HepG2 (cell line): ENCODE measurements at regions not wholly inside any gene's neighbourhood (a gene's known extent, or its start where the extent isn't known, plus 50 kb on each side); places are given as distances from the start of the nearest gene placed in this dataset.

Experiments used
- ATAC-seq: fragments of 200-7000 bp; cut with Tn5 transposase; 3 replicates; pipeline ENCODE4 v1.9.1; 2020; ENCODE audit warnings: mild to moderate bottlenecking, moderate library complexity
- BruUV-seq: library from RNA; stranded (reverse); fragments of 400-500 nt; replicated peaks from 2 replicates; lab custom pipeline; 2021; lab: Mats Ljungman, UMichigan
- CTCF ChIA-PET: fragments of 300-600 bp; formaldehyde crosslinking; extraction: SDS; loops from one replicate; lab custom pipeline; 2021; ENCODE audit warnings: low total read pairs, inconsistent platforms, low intra/inter-chr PET ratio; lab: Yijun Ruan, JAX
- POLR2A ChIA-PET: fragments of 350-600 bp; sonication (Branson Sonifier 250); formaldehyde crosslinking; loops from one replicate; lab custom pipeline; 2020; ENCODE audit warnings: antibody characterized with exemption, inconsistent platforms; lab: Yijun Ruan, JAX
- DNase-seq: peaks from one replicate; pipeline ENCODE4 v3.0.0-alpha.2; 2015; ENCODE audit warnings: low spot score
- FAIRE-seq: peaks from 3 replicates; lab custom pipeline; 2011; peaks lifted over from hg19 to GRCh38; lab: Jason Lieb, UNC
- H2AFZ ChIP-seq: one replicate; pipeline ENCODE4 v1.6.1; 2011; ENCODE audit warnings: low read length, inconsistent platforms
- H3K27ac ChIP-seq: fragments of 300-600 bp; 3 replicates; pipeline ENCODE4 v1.8.0; 2011; ENCODE audit warnings: mixed run types, mild to moderate bottlenecking, mixed read lengths, low read length, inconsistent platforms; ENCODE audit not compliant: insufficient read depth; ENCODE audit errors: extremely low read length
- H3K27me3 ChIP-seq, 2 experiments: fragments of 200-600 bp in 1 of 2; 2 replicates in 1 of 2; 3 replicates in 1 of 2; pipeline versions ENCODE4 v1.6.0 to v1.8.0; 2011; ENCODE audit warnings: low read length in 2 of 2, mild to moderate bottlenecking in 2 of 2, moderate library complexity in 2 of 2, inconsistent platforms in 1 of 2; ENCODE audit not compliant: insufficient read depth in 2 of 2, control insufficient read depth in 1 of 2
- H3K36me3 ChIP-seq, 2 experiments: fragments of 200-600 bp in 1 of 2; replicated peaks in 1 of 2; 2 replicates in 1 of 2; 3 replicates in 1 of 2; pipeline versions ENCODE4 v1.5.1 to v1.8.0; 2011; ENCODE audit warnings: low read length in 2 of 2, inconsistent platforms in 1 of 2; ENCODE audit not compliant: insufficient read depth in 2 of 2, control insufficient read depth in 1 of 2
- H3K4me1 ChIP-seq: 2 replicates; pipeline ENCODE4 v1.5.1; 2012; ENCODE audit warnings: low read length, inconsistent platforms; ENCODE audit not compliant: insufficient read depth
- H3K4me2 ChIP-seq: 2 replicates; pipeline ENCODE4 v1.6.0; 2011; ENCODE audit warnings: low read depth, low read length, inconsistent platforms
- H3K4me3 ChIP-seq, 3 experiments: fragments of 200-600 bp in 1 of 3; sonication (generic), shearing (Covaris generic) in 1 of 3; replicated peaks in 1 of 3; 2 replicates each; pipeline ENCODE4 v1.5.1; 2011 to 2016; ENCODE audit warnings: low read length in 3 of 3, inconsistent platforms in 2 of 3, low read depth in 2 of 3, mild to moderate bottlenecking in 2 of 3, control low read depth in 1 of 3, mixed read lengths in 1 of 3; ENCODE audit not compliant: insufficient read depth in 1 of 3
- H3K79me2 ChIP-seq: one replicate; pipeline ENCODE4 v1.6.1; 2011; ENCODE audit warnings: low read length, inconsistent platforms; ENCODE audit not compliant: insufficient read depth
- H3K9ac ChIP-seq: 2 replicates; pipeline ENCODE4 v1.6.0; 2011; ENCODE audit warnings: mild to moderate bottlenecking, low read depth, low read length, inconsistent platforms; ENCODE audit not compliant: insufficient read depth
- H3K9me3 ChIP-seq: 2 replicates; pipeline ENCODE4 v1.5.1; 2012; ENCODE audit warnings: mild to moderate bottlenecking, low read length
- H4K20me1 ChIP-seq: 2 replicates; pipeline ENCODE4 v1.6.0; 2011; ENCODE audit warnings: inconsistent platforms, mild to moderate bottlenecking, low read length, moderate library complexity; ENCODE audit not compliant: insufficient read depth
- FOXM1 ChIP-seq: sonication (generic); formaldehyde crosslinking; IDR thresholded peaks from 2 replicates; pipeline ENCODE4 v1.5.0; 2020; ENCODE audit warnings: missing genetic modification reagents
- GPBP1L1 ChIP-seq: sonication (generic); formaldehyde crosslinking; IDR thresholded peaks from 2 replicates; pipeline ENCODE4 v1.5.0; 2020; ENCODE audit warnings: mild to moderate bottlenecking, missing genetic modification reagents
- MNT ChIP-seq: fragments of 450-650 bp; IDR thresholded peaks from 2 replicates; pipeline ENCODE4 v1.6.1; 2016
- NR0B2 ChIP-seq: sonication (generic); formaldehyde crosslinking; IDR thresholded peaks from 2 replicates; pipeline ENCODE4 v1.4.0; 2020; ENCODE audit warnings: mild to moderate bottlenecking, missing genetic modification reagents
- PITX1 ChIP-seq: sonication (generic); formaldehyde crosslinking; IDR thresholded peaks from 2 replicates; pipeline ENCODE4 v1.5.1; 2020; ENCODE audit warnings: mild to moderate bottlenecking, missing genetic modification reagents
- SATB2 ChIP-seq: sonication (generic); formaldehyde crosslinking; IDR thresholded peaks from 2 replicates; pipeline ENCODE4 v1.5.0; 2020; ENCODE audit warnings: missing genetic modification reagents
- SMARCC2 ChIP-seq: fragments of 450-650 bp; IDR thresholded peaks from 2 replicates; pipeline ENCODE4 v1.6.1; 2017; ENCODE audit warnings: antibody characterized with exemption, mild to moderate bottlenecking
- SOX6 ChIP-seq, 2 experiments: fragments of 450-650 bp in 1 of 2; sonication (generic) in 1 of 2; formaldehyde crosslinking in 1 of 2; IDR thresholded peaks; 2 replicates each; pipeline versions ENCODE4 v1.4.0 to v1.6.1; 2017 to 2020; ENCODE audit warnings: antibody characterized with exemption in 1 of 2, mild to moderate bottlenecking in 1 of 2, missing genetic modification reagents in 1 of 2
- TEF ChIP-seq: sonication (generic); formaldehyde crosslinking; IDR thresholded peaks from 2 replicates; pipeline ENCODE4 v1.5.0; 2020; ENCODE audit warnings: missing genetic modification reagents
- TRIM24 ChIP-seq: sonication (generic); formaldehyde crosslinking; IDR thresholded peaks from 2 replicates; pipeline ENCODE4 v1.8.0; 2022; ENCODE audit warnings: mild to moderate bottlenecking, missing genetic modification reagents
- TSC22D2 ChIP-seq: sonication (generic); formaldehyde crosslinking; IDR thresholded peaks from 2 replicates; pipeline ENCODE4 v1.5.1; 2020; ENCODE audit warnings: missing genetic modification reagents, mild to moderate bottlenecking, borderline replicate concordance
- ZFP41 ChIP-seq: sonication (generic); formaldehyde crosslinking; IDR thresholded peaks from 2 replicates; pipeline ENCODE4 v1.4.0; 2020; ENCODE audit warnings: mild to moderate bottlenecking, missing genetic modification reagents, borderline replicate concordance
- ZMYM4 ChIP-seq: sonication (generic); formaldehyde crosslinking; IDR thresholded peaks from 2 replicates; pipeline ENCODE4 v1.8.1; 2023; ENCODE audit warnings: mild to moderate bottlenecking, missing genetic modification reagents
- ZNF256 ChIP-seq: sonication (generic); formaldehyde crosslinking; conservative IDR thresholded peaks from 2 replicates; pipeline ENCODE4 v1.4.0; 2020; ENCODE audit warnings: missing genetic modification reagents
- ZNF44 ChIP-seq: sonication (generic); formaldehyde crosslinking; IDR thresholded peaks from 2 replicates; pipeline ENCODE4 v1.5.1; 2020; ENCODE audit warnings: mild to moderate bottlenecking, missing genetic modification reagents
- ZNF512 ChIP-seq: sonication (generic); formaldehyde crosslinking; IDR thresholded peaks from 2 replicates; pipeline ENCODE4 v1.4.0; 2020; ENCODE audit warnings: mild to moderate bottlenecking, missing genetic modification reagents
- ZNF670 ChIP-seq: sonication (generic); formaldehyde crosslinking; IDR thresholded peaks from 2 replicates; pipeline ENCODE4 v1.8.0; 2022; ENCODE audit warnings: mild to moderate bottlenecking, missing genetic modification reagents, borderline replicate concordance
- ZNF850 ChIP-seq: sonication (generic); formaldehyde crosslinking; conservative IDR thresholded peaks from 2 replicates; pipeline ENCODE4 v1.9.0; 2021; ENCODE audit warnings: mild to moderate bottlenecking, missing genetic modification reagents
- whole genome bisulfite sequencing: methylation state at CpG from one replicate; pipeline ENCODE4 v1.1.6; 2017; ENCODE audit warnings: low lambda C conversion rate; 5-methylcytosine and 5-hydroxymethylcytosine counted together
- in situ Hi-C: cut with HindIII; loops from 2 replicates; pipeline ENCODE4 v1.10.0; 2017; ENCODE audit warnings: low pct_unique_long_range_greater_than_20kb; ENCODE audit not compliant: extremely low pct_ligation_motif_present
- intact Hi-C: fragments of 100-400 bp; cut with micrococcal nuclease; formaldehyde crosslinking; loops from one replicate; pipeline ENCODE4 v1.10.0; 2022; ENCODE audit not compliant: unreplicated experiment

- in situ Hi-C loops = no loop called here
- WGBS = 29% methylated on average over 8 of the region's 10 CpGs
- TF ChIP-seq ZNF512 (CRISPR knock-in tag) (no peak), SATB2 (CRISPR knock-in tag) (no peak), ZNF670 (CRISPR knock-in tag) (no peak), ZMYM4 (no peak), SOX6 (IDR thresholded peaks at IDR 0.05) (no peak), SOX6 (CRISPR knock-in tag; IDR thresholded peaks at IDR 0.05) (no peak), TRIM24 (no peak), MNT (no peak), ZNF850 (CRISPR knock-in tag) (no peak), FOXM1 (CRISPR knock-in tag) (no peak), TEF (CRISPR knock-in tag) (no peak), ZNF44 (no peak), GPBP1L1 (CRISPR knock-in tag) (no peak), PITX1 (CRISPR knock-in tag) (no peak), ZFP41 (CRISPR knock-in tag) (no peak), TSC22D2 (CRISPR knock-in tag) (no peak), NR0B2 (CRISPR knock-in tag) (no peak), SMARCC2 (no peak), ZNF256 (CRISPR knock-in tag) (no peak)
- TF ChIP-seq, all 625 proteins: peak for 0
- intact Hi-C loops = no loop called here
- ATAC-seq (no peak; the same call in 2 of the 3 replicates), FAIRE-seq (no peak), DNase-seq (no peak)
- Histone ChIP-seq H3K4me3 (no peak overlapping the region), H3K36me3 (no peaks in the 10 kb centered on the region), H4K20me1 (no peaks in the 10 kb centered on the region), H3K4me1 (peaks cover 6% of the 10 kb centered on the region; the same call in 1 of the 2 replicates), H3K4me2 (no peak overlapping the region), H3K27me3 (peaks cover 6 to 45% of the 10 kb centered on the region in 2 experiments; a peak in 4 of 5 replicates), H3K79me2 (no peaks in the 10 kb centered on the region), H2AFZ (no peak overlapping the region), H3K9ac (no peak overlapping the region), H3K27ac (no peak overlapping the region), H3K9me3 (peaks cover 11% of the 10 kb centered on the region; the same call in 1 of the 2 replicates)
- no TSS peak for BruUV-seq
- POLR2A ChIA-PET = no interaction called here
- CTCF ChIA-PET = no interaction called here
Measured at GRCh38 chr2:8252997-8253694, 428.7 kb upstream of the ID2 start.
